Esophagus squamous epithelium (tissue), 4 donors: ENCODE measurements at regions not wholly inside any gene's neighbourhood (a gene's known extent, or its start where the extent isn't known, plus 50 kb on each side); places are given as distances from the start of the nearest gene placed in this dataset.

Experiments used
- CTCF ChIP-seq, 6 experiments: fragments of 450-650 bp in 4 of 6; fragments of 200-600 bp in 2 of 6; sonication (generic) in 2 of 6; IDR thresholded peaks; one replicate each; pipeline ENCODE4 v1.5.1; 2016 to 2019; ENCODE audit warnings: antibody characterized with exemption in 6 of 6, mild to moderate bottlenecking in 4 of 6, moderate library complexity in 4 of 6
- POLR2A ChIP-seq, 4 donors: fragments of 450-650 bp; IDR thresholded peaks; one replicate each; pipeline ENCODE4 v1.6.1; 2017; ENCODE audit warnings: antibody characterized with exemption in 4 of 4, mild to moderate bottlenecking in 4 of 4, moderate library complexity in 3 of 4

- TF ChIP-seq CTCF (IDR thresholded peaks at IDR 0.05), result no peak
- TF ChIP-seq POLR2A (IDR thresholded peaks at IDR 0.05), result no peak
These were observed 1269.8 kb upstream of the PIK3C3 start for GRCh38 chr18:40685219-40685618.
